ENCODE measurements at regions not wholly inside any gene's neighbourhood (a gene's known extent, or its start where the extent isn't known, plus 50 kb on each side); places are given as distances from the start of the nearest gene placed in this dataset.

- Mint-ChIP-seq H3K4me1 (no peaks in the 10 kb centered on the region), H3K27ac (no peak overlapping the region), H3K4me3 (no peak overlapping the region), H3K27me3 (peaks cover 37% of the 10 kb centered on the region), H3K36me3 (ENCODE audit: low read depth) (no peaks in the 10 kb centered on the region), H3K9me3 (no peaks in the 10 kb centered on the region)
- no peak for ATAC-seq (replicated peaks)
Measured at GRCh38 chr2:118791483-118791882, 56.0 kb downstream of the EN1 start.

GRCh38 chr2:118786746-118787145 lies 60.7 kb downstream of the EN1 start:
- Mint-ChIP-seq H3K4me1 (no peaks in the 10 kb centered on the region), H3K9me3 (no peaks in the 10 kb centered on the region), H3K4me3 (no peak overlapping the region), H3K27me3 (peaks cover 25% of the 10 kb centered on the region), H3K27ac (no peak overlapping the region), H3K36me3 (ENCODE audit: low read depth) (no peaks in the 10 kb centered on the region)
- no peak for ATAC-seq (replicated peaks)

GRCh38 chr2:118784860-118785259 lies 62.6 kb downstream of the EN1 start:
- H3K27me3 Mint-ChIP-seq, result peaks cover 24% of the 10 kb centered on the region
- H3K4me3 Mint-ChIP-seq, result no peak overlapping the region
- no peak for ATAC-seq (replicated peaks)
- no peaks in the 10 kb centered on the region for H3K36me3 Mint-ChIP-seq (ENCODE audit: low read depth)
- no peaks in the 10 kb centered on the region for H3K9me3 Mint-ChIP-seq
- no peaks in the 10 kb centered on the region for H3K4me1 Mint-ChIP-seq
- H3K27ac Mint-ChIP-seq, result no peak overlapping the region

GRCh38 chr2:118779362-118779761 lies 68.1 kb downstream of the EN1 start:
- H3K27me3 Mint-ChIP-seq, result peaks cover 22% of the 10 kb centered on the region
- H3K4me3 Mint-ChIP-seq, result no peak overlapping the region
- H3K27ac Mint-ChIP-seq, result no peak overlapping the region
- no peaks in the 10 kb centered on the region for H3K4me1 Mint-ChIP-seq
- no peak for ATAC-seq (replicated peaks)
- H3K36me3 Mint-ChIP-seq (ENCODE audit: low read depth), result no peaks in the 10 kb centered on the region
- no peaks in the 10 kb centered on the region for H3K9me3 Mint-ChIP-seq

GRCh38 chr2:118774458-118775133 lies 72.9 kb downstream of the EN1 start:
- H3K27me3 Mint-ChIP-seq, result peaks cover 38% of the 10 kb centered on the region
- peak; percentile 55 for ATAC-seq (replicated peaks)
- H3K9me3 Mint-ChIP-seq, result no peaks in the 10 kb centered on the region
- peak overlapping the region; percentile 8 for H3K4me3 Mint-ChIP-seq
- no peak overlapping the region for H3K27ac Mint-ChIP-seq
- no peaks in the 10 kb centered on the region for H3K36me3 Mint-ChIP-seq (ENCODE audit: low read depth)
- no peaks in the 10 kb centered on the region for H3K4me1 Mint-ChIP-seq

- H3K9me3 Mint-ChIP-seq, result no peaks in the 10 kb centered on the region
- no peak for ATAC-seq (replicated peaks)
- no peak overlapping the region for H3K4me3 Mint-ChIP-seq
- H3K27me3 Mint-ChIP-seq, result peaks cover 43% of the 10 kb centered on the region
- no peak overlapping the region for H3K27ac Mint-ChIP-seq
- no peaks in the 10 kb centered on the region for H3K4me1 Mint-ChIP-seq
- no peaks in the 10 kb centered on the region for H3K36me3 Mint-ChIP-seq (ENCODE audit: low read depth)
Measured at GRCh38 chr2:118773826-118774225, 73.6 kb downstream of the EN1 start.

- Mint-ChIP-seq H3K27ac (no peak overlapping the region), H3K4me1 (no peaks in the 10 kb centered on the region), H3K9me3 (no peaks in the 10 kb centered on the region), H3K36me3 (ENCODE audit: low read depth) (no peaks in the 10 kb centered on the region), H3K4me3 (no peak overlapping the region), H3K27me3 (peaks cover 43% of the 10 kb centered on the region)
- no peak for ATAC-seq (replicated peaks)
Measured at GRCh38 chr2:118772487-118773200, 74.8 kb downstream of the EN1 start.

GRCh38 chr2:118769707-118770400 lies 77.6 kb downstream of the EN1 start:
- no peak for ATAC-seq (replicated peaks)
- Mint-ChIP-seq H3K9me3 (no peaks in the 10 kb centered on the region), H3K4me3 (no peak overlapping the region), H3K4me1 (no peaks in the 10 kb centered on the region), H3K27me3 (peaks cover 49% of the 10 kb centered on the region), H3K27ac (no peak overlapping the region), H3K36me3 (ENCODE audit: low read depth) (no peaks in the 10 kb centered on the region)

- H3K36me3 Mint-ChIP-seq (ENCODE audit: low read depth), result no peaks in the 10 kb centered on the region
- no peak overlapping the region for H3K27ac Mint-ChIP-seq
- H3K9me3 Mint-ChIP-seq, result no peaks in the 10 kb centered on the region
- no peak for ATAC-seq (replicated peaks)
- peaks cover 45% of the 10 kb centered on the region for H3K27me3 Mint-ChIP-seq
- no peaks in the 10 kb centered on the region for H3K4me1 Mint-ChIP-seq
- H3K4me3 Mint-ChIP-seq, result no peak overlapping the region
Measured at GRCh38 chr2:118766871-118767270, 80.6 kb downstream of the EN1 start.

- no peak overlapping the region for H3K4me3 Mint-ChIP-seq
- H3K4me1 Mint-ChIP-seq, result no peaks in the 10 kb centered on the region
- peaks cover 3% of the 10 kb centered on the region for H3K9me3 Mint-ChIP-seq
- no peaks in the 10 kb centered on the region for H3K36me3 Mint-ChIP-seq (ENCODE audit: low read depth)
- ATAC-seq (replicated peaks), result no peak
- H3K27ac Mint-ChIP-seq, result no peak overlapping the region
- H3K27me3 Mint-ChIP-seq, result peaks cover 48% of the 10 kb centered on the region
Measured at GRCh38 chr2:118764855-118765254, 82.6 kb downstream of the EN1 start.

- no peak for ATAC-seq (replicated peaks)
- Mint-ChIP-seq H3K36me3 (ENCODE audit: low read depth) (no peaks in the 10 kb centered on the region), H3K4me1 (no peaks in the 10 kb centered on the region), H3K27ac (no peak overlapping the region), H3K4me3 (no peak overlapping the region), H3K9me3 (peaks cover 3% of the 10 kb centered on the region), H3K27me3 (peaks cover 47% of the 10 kb centered on the region)
Measured at GRCh38 chr2:118763797-118764196, 83.7 kb downstream of the EN1 start.

- no peak overlapping the region for H3K27ac Mint-ChIP-seq
- no peaks in the 10 kb centered on the region for H3K36me3 Mint-ChIP-seq (ENCODE audit: low read depth)
- no peak for ATAC-seq (replicated peaks)
- no peaks in the 10 kb centered on the region for H3K4me1 Mint-ChIP-seq
- H3K9me3 Mint-ChIP-seq, result peaks cover 3% of the 10 kb centered on the region
- H3K4me3 Mint-ChIP-seq, result no peak overlapping the region
- H3K27me3 Mint-ChIP-seq, result peaks cover 57% of the 10 kb centered on the region
Measured at GRCh38 chr2:118762290-118762689, 85.2 kb downstream of the EN1 start.

GRCh38 chr2:118761771-118762170 lies 85.7 kb downstream of the EN1 start:
- Mint-ChIP-seq H3K36me3 (ENCODE audit: low read depth) (no peaks in the 10 kb centered on the region), H3K27me3 (peaks cover 56% of the 10 kb centered on the region), H3K4me1 (no peaks in the 10 kb centered on the region), H3K27ac (no peak overlapping the region), H3K4me3 (no peak overlapping the region), H3K9me3 (peaks cover 3% of the 10 kb centered on the region)
- ATAC-seq (replicated peaks), result no peak

GRCh38 chr2:118755901-118756300 lies 91.5 kb downstream of the EN1 start:
- Mint-ChIP-seq H3K9me3 (peaks cover 3% of the 10 kb centered on the region), H3K36me3 (ENCODE audit: low read depth) (no peaks in the 10 kb centered on the region), H3K4me1 (no peaks in the 10 kb centered on the region), H3K27ac (no peak overlapping the region), H3K4me3 (no peak overlapping the region), H3K27me3 (peaks cover 35% of the 10 kb centered on the region)
- ATAC-seq (replicated peaks), result no peak

GRCh38 chr2:118755384-118755783 lies 92.1 kb downstream of the EN1 start:
- no peaks in the 10 kb centered on the region for H3K36me3 Mint-ChIP-seq (ENCODE audit: low read depth)
- no peaks in the 10 kb centered on the region for H3K9me3 Mint-ChIP-seq
- H3K27ac Mint-ChIP-seq, result no peak overlapping the region
- H3K27me3 Mint-ChIP-seq, result peaks cover 33% of the 10 kb centered on the region
- H3K4me1 Mint-ChIP-seq, result no peaks in the 10 kb centered on the region
- no peak for ATAC-seq (replicated peaks)
- no peak overlapping the region for H3K4me3 Mint-ChIP-seq
